ENCODE measurements at regions not wholly inside any gene's neighbourhood (a gene's known extent, or its start where the extent isn't known, plus 50 kb on each side); places are given as distances from the start of the nearest gene placed in this dataset.

DNA sequence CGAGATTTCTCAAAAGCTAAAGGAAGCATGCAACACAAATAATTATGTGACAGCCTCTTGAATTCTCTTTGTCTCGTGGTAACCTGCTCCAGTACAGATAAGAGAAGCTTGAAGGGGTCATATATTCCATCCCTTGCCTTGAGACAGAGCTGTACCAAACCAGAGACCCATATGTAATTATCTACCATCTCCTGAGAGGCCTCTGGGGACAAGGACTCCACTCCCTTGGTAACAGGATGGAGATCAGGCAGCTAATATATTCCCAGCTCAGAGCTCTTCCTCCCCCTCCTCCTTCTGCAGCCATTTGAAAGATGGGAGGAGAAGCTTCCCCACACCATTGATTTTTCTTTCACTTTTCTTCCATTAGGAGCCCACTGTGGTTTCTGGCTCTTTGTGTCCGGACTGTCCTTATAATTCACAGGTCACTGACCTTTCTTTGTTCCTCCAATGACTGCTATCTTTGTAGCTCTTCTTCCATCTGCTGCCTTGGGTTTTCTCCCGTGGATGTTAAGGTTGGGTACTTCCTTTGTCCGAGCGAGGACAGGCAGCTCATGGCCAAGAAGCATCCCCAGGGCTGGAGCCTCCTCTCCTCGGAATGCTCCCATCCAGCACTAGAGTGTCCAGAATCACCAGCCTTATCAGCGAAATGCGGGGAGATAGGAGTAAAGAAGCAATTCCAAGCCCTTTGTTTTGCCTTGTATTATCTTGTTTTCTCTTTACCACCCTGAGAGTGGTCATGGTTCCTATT is 51.4 kb upstream of the CALM2 start:
- TF ChIP-seq, protein P1, sequence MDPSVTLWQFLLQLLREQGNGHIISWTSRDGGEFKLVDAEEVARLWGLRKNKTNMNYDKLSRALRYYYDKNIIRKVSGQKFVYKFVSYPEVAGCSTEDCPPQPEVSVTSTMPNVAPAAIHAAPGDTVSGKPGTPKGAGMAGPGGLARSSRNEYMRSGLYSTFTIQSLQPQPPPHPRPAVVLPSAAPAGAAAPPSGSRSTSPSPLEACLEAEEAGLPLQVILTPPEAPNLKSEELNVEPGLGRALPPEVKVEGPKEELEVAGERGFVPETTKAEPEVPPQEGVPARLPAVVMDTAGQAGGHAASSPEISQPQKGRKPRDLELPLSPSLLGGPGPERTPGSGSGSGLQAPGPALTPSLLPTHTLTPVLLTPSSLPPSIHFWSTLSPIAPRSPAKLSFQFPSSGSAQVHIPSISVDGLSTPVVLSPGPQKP (IDR thresholded peaks at IDR 0.05; ENCODE audit: borderline replicate concordance, low read depth, low read length): no peak
- TF ChIP-seq POLR2A (IDR thresholded peaks at IDR 0.05; ENCODE audit: low read depth, low read length) (no peak), CTCF (conservative IDR thresholded peaks at IDR 0.05; ENCODE audit: low read depth, low read length) (no peak)

Data from IMR-90 (cell line).